Fibroblast of lung (primary cell): ENCODE measurements at regions not wholly inside any gene's neighbourhood (a gene's known extent, or its start where the extent isn't known, plus 50 kb on each side); places are given as distances from the start of the nearest gene placed in this dataset.
"Not testable (repeated sequence)": the region's sequence is repeated elsewhere in the genome, so short reads cannot be mapped to it uniquely, and the experiment has no call there.

Source experiments
- EZH2 ChIP-seq: IDR thresholded peaks from 2 replicates; pipeline ENCODE4 v1.5.1; 2012; ENCODE audit warnings: low read length, control low read depth, mild to moderate bottlenecking; ENCODE audit errors: missing control alignments
- TF ChIP-seq, protein P1 (sequence below), 2 donors: IDR thresholded peaks in 1 of 2; conservative IDR thresholded peaks in 1 of 2; 1 replicate in 1 of 2; 2 replicates in 1 of 2; pipeline ENCODE4 v1.5.1; 2011 to 2012; ENCODE audit warnings: low read length in 2 of 2, control low read depth in 1 of 2, inconsistent platforms in 1 of 2, low read depth in 1 of 2, mild to moderate bottlenecking in 1 of 2

DNA sequence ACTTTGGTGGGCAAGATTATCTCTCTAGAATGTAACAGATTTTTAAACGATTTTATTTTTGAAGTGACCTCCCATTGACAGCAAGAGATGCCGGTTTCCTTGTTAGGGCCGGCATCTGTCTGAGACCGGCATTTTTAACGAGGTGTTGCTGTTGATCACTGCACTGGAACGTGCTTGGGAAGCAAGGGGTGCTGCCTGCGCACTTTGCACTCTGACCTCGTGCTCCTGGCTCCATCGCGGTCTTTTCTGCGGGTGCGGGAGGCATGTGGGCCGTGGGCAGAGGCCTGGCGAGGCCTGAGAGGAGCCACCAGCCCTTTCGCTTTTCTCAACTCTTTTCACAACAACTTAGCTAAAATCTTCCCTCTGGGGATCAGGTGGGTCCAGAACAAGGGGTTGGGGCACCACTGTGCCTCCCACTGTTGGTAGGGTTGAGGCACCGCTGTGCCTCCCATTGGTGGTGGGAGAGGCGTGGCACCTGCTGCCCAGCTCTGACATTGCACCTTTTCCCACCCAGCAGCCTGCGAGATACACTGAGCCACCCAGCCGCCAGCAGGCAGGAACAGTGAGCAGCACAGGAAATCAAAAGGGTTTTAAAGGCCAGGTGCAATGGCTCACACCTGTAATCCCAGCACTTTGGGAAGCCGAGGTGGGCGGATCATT is 209.5 kb downstream of the LAT start:
- TF ChIP-seq, protein P1, sequence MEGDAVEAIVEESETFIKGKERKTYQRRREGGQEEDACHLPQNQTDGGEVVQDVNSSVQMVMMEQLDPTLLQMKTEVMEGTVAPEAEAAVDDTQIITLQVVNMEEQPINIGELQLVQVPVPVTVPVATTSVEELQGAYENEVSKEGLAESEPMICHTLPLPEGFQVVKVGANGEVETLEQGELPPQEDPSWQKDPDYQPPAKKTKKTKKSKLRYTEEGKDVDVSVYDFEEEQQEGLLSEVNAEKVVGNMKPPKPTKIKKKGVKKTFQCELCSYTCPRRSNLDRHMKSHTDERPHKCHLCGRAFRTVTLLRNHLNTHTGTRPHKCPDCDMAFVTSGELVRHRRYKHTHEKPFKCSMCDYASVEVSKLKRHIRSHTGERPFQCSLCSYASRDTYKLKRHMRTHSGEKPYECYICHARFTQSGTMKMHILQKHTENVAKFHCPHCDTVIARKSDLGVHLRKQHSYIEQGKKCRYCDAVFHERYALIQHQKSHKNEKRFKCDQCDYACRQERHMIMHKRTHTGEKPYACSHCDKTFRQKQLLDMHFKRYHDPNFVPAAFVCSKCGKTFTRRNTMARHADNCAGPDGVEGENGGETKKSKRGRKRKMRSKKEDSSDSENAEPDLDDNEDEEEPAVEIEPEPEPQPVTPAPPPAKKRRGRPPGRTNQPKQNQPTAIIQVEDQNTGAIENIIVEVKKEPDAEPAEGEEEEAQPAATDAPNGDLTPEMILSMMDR (conservative IDR thresholded peaks at IDR 0.05 in 1 of 2, IDR thresholded peaks at IDR 0.05 in 1 of 2; ENCODE audit: low read depth in 1 of 2, low read length in 2 of 2) = not testable (repeated sequence)
- TF ChIP-seq EZH2 = not testable (repeated sequence)
